ENCODE measurements at regions not wholly inside any gene's neighbourhood (a gene's known extent, or its start where the extent isn't known, plus 50 kb on each side); places are given as distances from the start of the nearest gene placed in this dataset.

GRCh38 chr11:127390465-127390864, 389.9 kb upstream of the KIRREL3 start:
- Histone ChIP-seq H3K4me1 (no peaks in the 10 kb centered on the region), H3K9me3 (replicated peaks) (no peaks in the 10 kb centered on the region), H3K4me3 (no peak overlapping the region), H3K27me3 (no peaks in the 10 kb centered on the region), H3K27ac (no peak overlapping the region), H3K36me3 (no peaks in the 10 kb centered on the region)
- DNase-seq: no peak

GRCh38 chr11:127385071-127385470, 384.5 kb upstream of the KIRREL3 start:
- Histone ChIP-seq H3K9me3 (replicated peaks) (no peaks in the 10 kb centered on the region), H3K27ac (no peak overlapping the region), H3K27me3 (no peaks in the 10 kb centered on the region), H3K36me3 (no peaks in the 10 kb centered on the region), H3K4me1 (no peaks in the 10 kb centered on the region), H3K4me3 (no peak overlapping the region)
- no peak for DNase-seq

- Histone ChIP-seq H3K9me3 (replicated peaks) (no peaks in the 10 kb centered on the region), H3K36me3 (no peaks in the 10 kb centered on the region), H3K27me3 (no peaks in the 10 kb centered on the region), H3K4me1 (no peaks in the 10 kb centered on the region), H3K27ac (no peak overlapping the region), H3K4me3 (no peak overlapping the region)
- DNase-seq: no peak
These were observed 382.5 kb upstream of the KIRREL3 start for GRCh38 chr11:127383026-127383425.

- H3K36me3 ChIP-seq: no peaks in the 10 kb centered on the region
- no peaks in the 10 kb centered on the region for H3K9me3 ChIP-seq (replicated peaks)
These were observed 380.7 kb upstream of the KIRREL3 start for GRCh38 chr11:127381247-127381646.

GRCh38 chr11:127379686-127380085, 379.1 kb upstream of the KIRREL3 start:
- no peaks in the 10 kb centered on the region for H3K27me3 ChIP-seq
- H3K4me3 ChIP-seq: no peak overlapping the region
- no peak overlapping the region for H3K27ac ChIP-seq
- H3K4me1 ChIP-seq: no peaks in the 10 kb centered on the region
- no peaks in the 10 kb centered on the region for H3K36me3 ChIP-seq
- no peaks in the 10 kb centered on the region for H3K9me3 ChIP-seq (replicated peaks)
- DNase-seq: no peak

More at GRCh38 chr11:127381247-127381646, 380.7 kb upstream of the KIRREL3 start:
- H3K27ac ChIP-seq: no peak overlapping the region
- no peaks in the 10 kb centered on the region for H3K4me1 ChIP-seq
- H3K4me3 ChIP-seq: no peak overlapping the region
- no peak for DNase-seq
- H3K27me3 ChIP-seq: no peaks in the 10 kb centered on the region

GRCh38 chr11:127376301-127376700, 375.7 kb upstream of the KIRREL3 start:
- H3K4me3 ChIP-seq: no peak overlapping the region
- H3K4me1 ChIP-seq: no peaks in the 10 kb centered on the region
- no peak overlapping the region for H3K27ac ChIP-seq
- H3K27me3 ChIP-seq: no peaks in the 10 kb centered on the region
- DNase-seq: no peak
- no peaks in the 10 kb centered on the region for H3K36me3 ChIP-seq
- no peaks in the 10 kb centered on the region for H3K9me3 ChIP-seq (replicated peaks)

- no peaks in the 10 kb centered on the region for H3K9me3 ChIP-seq (replicated peaks)
- H3K4me3 ChIP-seq: no peak overlapping the region
- H3K4me1 ChIP-seq: no peaks in the 10 kb centered on the region
- H3K27ac ChIP-seq: no peak overlapping the region
- H3K27me3 ChIP-seq: no peaks in the 10 kb centered on the region
- no peaks in the 10 kb centered on the region for H3K36me3 ChIP-seq
- no peak for DNase-seq
These were observed 368.8 kb upstream of the KIRREL3 start for GRCh38 chr11:127369356-127369755.

GRCh38 chr11:127362754-127363308, 362.3 kb upstream of the KIRREL3 start:
- no peak overlapping the region for H3K4me3 ChIP-seq
- no peaks in the 10 kb centered on the region for H3K27me3 ChIP-seq
- no peak overlapping the region for H3K27ac ChIP-seq
- H3K4me1 ChIP-seq: no peaks in the 10 kb centered on the region
- DNase-seq: no peak
- no peaks in the 10 kb centered on the region for H3K36me3 ChIP-seq
- H3K9me3 ChIP-seq (replicated peaks): no peaks in the 10 kb centered on the region

GRCh38 chr11:127358160-127358559, 357.6 kb upstream of the KIRREL3 start:
- DNase-seq: no peak
- no peaks in the 10 kb centered on the region for H3K36me3 ChIP-seq
- H3K4me3 ChIP-seq: no peak overlapping the region
- H3K27me3 ChIP-seq: no peaks in the 10 kb centered on the region
- H3K27ac ChIP-seq: no peak overlapping the region
- no peaks in the 10 kb centered on the region for H3K4me1 ChIP-seq
- no peaks in the 10 kb centered on the region for H3K9me3 ChIP-seq (replicated peaks)

GRCh38 chr11:127350476-127350875, 349.9 kb upstream of the KIRREL3 start:
- H3K9me3 ChIP-seq (replicated peaks): no peaks in the 10 kb centered on the region
- H3K4me1 ChIP-seq: no peaks in the 10 kb centered on the region

GRCh38 chr11:127345819-127346459, 345.4 kb upstream of the KIRREL3 start:
- Histone ChIP-seq H3K27ac (no peak overlapping the region), H3K4me3 (no peak overlapping the region), H3K4me1 (no peaks in the 10 kb centered on the region), H3K36me3 (no peaks in the 10 kb centered on the region), H3K27me3 (no peaks in the 10 kb centered on the region), H3K9me3 (replicated peaks) (no peaks in the 10 kb centered on the region)
- peak; percentile 2 to 44 for DNase-seq

More at GRCh38 chr11:127350476-127350875, 349.9 kb upstream of the KIRREL3 start:
- Histone ChIP-seq H3K27ac (no peak overlapping the region), H3K27me3 (no peaks in the 10 kb centered on the region), H3K36me3 (no peaks in the 10 kb centered on the region), H3K4me3 (no peak overlapping the region)
- DNase-seq: no peak

- no peak for DNase-seq
- Histone ChIP-seq H3K4me1 (no peaks in the 10 kb centered on the region), H3K27ac (no peak overlapping the region), H3K9me3 (replicated peaks) (no peaks in the 10 kb centered on the region), H3K36me3 (no peaks in the 10 kb centered on the region), H3K4me3 (no peak overlapping the region), H3K27me3 (no peaks in the 10 kb centered on the region)
These were observed 339.9 kb upstream of the KIRREL3 start for GRCh38 chr11:127340438-127340837.

- Histone ChIP-seq H3K27me3 (no peaks in the 10 kb centered on the region), H3K36me3 (no peaks in the 10 kb centered on the region), H3K4me1 (no peaks in the 10 kb centered on the region), H3K4me3 (no peak overlapping the region), H3K27ac (no peak overlapping the region), H3K9me3 (replicated peaks) (no peaks in the 10 kb centered on the region)
- DNase-seq: no peak
These were observed 338.8 kb upstream of the KIRREL3 start for GRCh38 chr11:127339376-127339775.

GRCh38 chr11:127338380-127339259, 338.1 kb upstream of the KIRREL3 start:
- H3K36me3 ChIP-seq: no peaks in the 10 kb centered on the region
- H3K4me1 ChIP-seq: no peaks in the 10 kb centered on the region
- no peak overlapping the region for H3K27ac ChIP-seq
- H3K9me3 ChIP-seq (replicated peaks): no peaks in the 10 kb centered on the region
- H3K4me3 ChIP-seq: no peak overlapping the region
- no peaks in the 10 kb centered on the region for H3K27me3 ChIP-seq
- no peak for DNase-seq

- Histone ChIP-seq H3K27me3 (no peaks in the 10 kb centered on the region), H3K4me1 (no peaks in the 10 kb centered on the region), H3K27ac (no peak overlapping the region), H3K36me3 (no peaks in the 10 kb centered on the region), H3K9me3 (replicated peaks) (no peaks in the 10 kb centered on the region), H3K4me3 (no peak overlapping the region)
- DNase-seq: no peak
These were observed 333.9 kb upstream of the KIRREL3 start for GRCh38 chr11:127334466-127334865.

All from SJCRH30 (cell line).